GM23338 (cell line): ENCODE measurements at regions not wholly inside any gene's neighbourhood (a gene's known extent, or its start where the extent isn't known, plus 50 kb on each side); places are given as distances from the start of the nearest gene placed in this dataset.

Experiments
- ATAC-seq: fragments of 200-7000 bp; cut with Tn5 transposase; 3 replicates; pipeline ENCODE4 v1.9.1; 2020
- DNase-seq: peaks from one replicate; pipeline ENCODE4 v3.0.0-alpha.2; 2015; ENCODE audit warnings: low spot score
- H2AFZ ChIP-seq: fragments of 200-600 bp; sonication (generic); 2 replicates; pipeline ENCODE4 v1.8.0; 2016; ENCODE audit warnings: antibody characterized with exemption, mild to moderate bottlenecking, moderate library complexity
- H3F3A ChIP-seq: fragments of 200-600 bp; sonication (generic); replicated peaks from 2 replicates; pipeline ENCODE4 v1.8.0; 2017; ENCODE audit warnings: antibody characterized with exemption, mixed run types, low read depth
- H3K27ac ChIP-seq: fragments of 200-600 bp; sonication (generic); 2 replicates; pipeline ENCODE4 v1.6.1; 2016; ENCODE audit warnings: low read depth
- H3K27me3 ChIP-seq: fragments of 200-600 bp; sonication (generic); 2 replicates; pipeline ENCODE4 v1.8.0; 2016; ENCODE audit warnings: mild to moderate bottlenecking, mixed run types, moderate library complexity; ENCODE audit not compliant: insufficient read depth
- H3K36me3 ChIP-seq: fragments of 200-600 bp; sonication (generic); 2 replicates; pipeline ENCODE4 v1.8.0; 2016; ENCODE audit warnings: mild to moderate bottlenecking; ENCODE audit not compliant: insufficient read depth
- H3K4me1 ChIP-seq: fragments of 200-600 bp; sonication (generic); 2 replicates; pipeline ENCODE4 v1.8.0; 2016; ENCODE audit warnings: mild to moderate bottlenecking, moderate library complexity; ENCODE audit not compliant: insufficient read depth
- H3K4me2 ChIP-seq: fragments of 200-600 bp; sonication (generic); 2 replicates; pipeline ENCODE4 v1.7.1; 2017; ENCODE audit warnings: mixed run types
- H3K4me3 ChIP-seq: fragments of 200-600 bp; sonication (generic); 2 replicates; pipeline ENCODE4 v1.6.1; 2016; ENCODE audit warnings: mixed run types
- H3K79me2 ChIP-seq: fragments of 200-600 bp; sonication (generic); replicated peaks from 2 replicates; pipeline ENCODE4 v1.8.0; 2017; ENCODE audit warnings: mild to moderate bottlenecking; ENCODE audit not compliant: insufficient read depth
- H3K9me2 ChIP-seq: fragments of 200-600 bp; sonication (generic); 2 replicates; pipeline ENCODE4 v1.8.0; 2017; ENCODE audit not compliant: insufficient read depth
- H4K20me1 ChIP-seq: fragments of 200-600 bp; sonication (generic); replicated peaks from 2 replicates; pipeline ENCODE4 v1.8.0; 2017; ENCODE audit warnings: mild to moderate bottlenecking; ENCODE audit not compliant: insufficient read depth
- H3K27ac Mint-ChIP-seq: 2 replicates; pipeline ENCODE4 v1.8.0; 2020; ENCODE audit warnings: inconsistent platforms, mild to moderate bottlenecking, moderate library complexity, mixed read lengths
- H3K27me3 Mint-ChIP-seq: 3 replicates; pipeline ENCODE4 v1.8.0; 2022; ENCODE audit warnings: low read depth, mild to moderate bottlenecking, moderate library complexity, mixed read lengths, inconsistent platforms; ENCODE audit not compliant: insufficient read depth, poor library complexity
- H3K36me3 Mint-ChIP-seq: 3 replicates; pipeline ENCODE4 v1.8.0; 2021; ENCODE audit warnings: low read depth, mild to moderate bottlenecking, inconsistent platforms, moderate library complexity, mixed read lengths
- H3K4me1 Mint-ChIP-seq: 3 replicates; pipeline ENCODE4 v1.8.0; 2020; ENCODE audit warnings: mild to moderate bottlenecking, inconsistent platforms, mixed read lengths
- H3K4me3 Mint-ChIP-seq: 3 replicates; pipeline ENCODE4 v1.8.0; 2021; ENCODE audit warnings: moderate library complexity, mild to moderate bottlenecking, inconsistent platforms, mixed read lengths
- H3K9me3 Mint-ChIP-seq: 3 replicates; pipeline ENCODE4 v1.8.0; 2020; ENCODE audit warnings: moderate library complexity, mild to moderate bottlenecking, inconsistent platforms, mixed read lengths
- CREB1 ChIP-seq: fragments of 250-450 bp; sonication (Bioruptor Pico); IDR thresholded peaks from 2 replicates; pipeline ENCODE4 v1.5.0; 2020; ENCODE audit warnings: low read depth, mild to moderate bottlenecking, moderate library complexity
- CTCF ChIP-seq, 2 experiments: fragments of 200-600 bp in 1 of 2; sonication (generic) in 1 of 2; conservative IDR thresholded peaks; 2 replicates each; pipeline versions ENCODE4 v1.5.1 to v1.6.1; 2016 to 2017; ENCODE audit warnings: antibody characterized with exemption in 2 of 2, low read depth in 2 of 2, mild to moderate bottlenecking in 2 of 2, moderate library complexity in 1 of 2
- ETS1 ChIP-seq: IDR thresholded peaks from 2 replicates; pipeline ENCODE4 v1.6.1; 2016; ENCODE audit warnings: antibody characterized with exemption
- EZH2 ChIP-seq: fragments of 200-600 bp; sonication (generic); IDR thresholded peaks from one replicate; pipeline ENCODE4 v1.8.0; 2017; ENCODE audit warnings: antibody characterized with exemption, mild to moderate bottlenecking, low read depth; ENCODE audit not compliant: unreplicated experiment
- EZH2phosphoT487 ChIP-seq: fragments of 200-600 bp; sonication (generic); IDR thresholded peaks from one replicate; pipeline ENCODE4 v1.8.1; 2018; ENCODE audit warnings: antibody characterized with exemption; ENCODE audit not compliant: unreplicated experiment
- JUNB ChIP-seq: IDR thresholded peaks from one replicate; pipeline ENCODE4 v1.6.1; 2016; ENCODE audit warnings: antibody characterized with exemption; ENCODE audit not compliant: unreplicated experiment
- NANOG ChIP-seq: IDR thresholded peaks from 2 replicates; pipeline ENCODE4 v1.6.1; 2016; ENCODE audit warnings: antibody characterized with exemption, borderline replicate concordance
- POLR2AphosphoS5 ChIP-seq: IDR thresholded peaks from 2 replicates; pipeline ENCODE4 v1.6.1; 2016; ENCODE audit warnings: antibody characterized with exemption, low read depth
- STAT1 ChIP-seq: IDR thresholded peaks from one replicate; pipeline ENCODE4 v1.6.1; 2016; ENCODE audit warnings: antibody characterized with exemption; ENCODE audit not compliant: unreplicated experiment
- ZNF114 ChIP-seq: fragments of 250-450 bp; sonication (Bioruptor Pico); IDR thresholded peaks from 2 replicates; pipeline ENCODE4 v1.5.0; 2020; ENCODE audit warnings: mild to moderate bottlenecking, moderate library complexity
- ZNF331 ChIP-seq: fragments of 250-450 bp; sonication (Bioruptor Pico); IDR thresholded peaks from 2 replicates; pipeline ENCODE4 v1.5.0; 2020; ENCODE audit warnings: low read depth, mild to moderate bottlenecking, moderate library complexity
- TF ChIP-seq, protein P1 (sequence below): IDR thresholded peaks from one replicate; pipeline ENCODE4 v1.6.1; 2018; ENCODE audit warnings: antibody characterized with exemption; ENCODE audit not compliant: unreplicated experiment
- TF ChIP-seq, protein P2 (sequence below): fragments of 250-450 bp; sonication (Bioruptor Pico); IDR thresholded peaks from 2 replicates; pipeline ENCODE4 v1.5.0; 2020; ENCODE audit warnings: mild to moderate bottlenecking, moderate library complexity

DNA sequence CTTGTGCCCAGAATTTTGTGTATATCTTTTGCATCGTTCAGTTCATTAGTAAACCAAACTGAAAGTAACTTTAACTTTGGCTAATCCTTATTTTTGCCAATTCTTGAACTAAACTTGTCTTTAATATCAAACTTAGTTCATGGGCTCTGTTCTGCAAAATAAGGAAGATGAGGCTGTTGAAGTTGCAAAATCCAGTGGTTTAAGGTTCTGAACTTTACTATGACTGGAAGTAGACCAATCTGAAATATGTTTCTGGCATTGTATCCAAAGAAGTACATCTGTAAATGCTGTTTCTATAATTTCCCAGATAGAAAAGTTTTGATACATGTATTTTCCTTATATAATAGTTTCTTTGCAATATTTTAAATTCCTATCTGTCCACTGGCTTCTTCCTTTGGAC, 238.1 kb downstream of the CETN3 start:
- Histone ChIP-seq H3K9me2 (no peaks in the 10 kb centered on the region), H2AFZ (no peak overlapping the region), H3K27me3 (no peaks in the 10 kb centered on the region), H4K20me1 (no peaks in the 10 kb centered on the region), H3K27ac (no peak overlapping the region), H3K79me2 (no peaks in the 10 kb centered on the region), H3K4me2 (no peak overlapping the region), H3K36me3 (no peaks in the 10 kb centered on the region), H3K4me1 (no peaks in the 10 kb centered on the region), H3F3A (no peaks in the 10 kb centered on the region), H3K4me3 (no peak overlapping the region)
- H3K4me1 Mint-ChIP-seq: no peaks in the 10 kb centered on the region
- H3K36me3 Mint-ChIP-seq: no peaks in the 10 kb centered on the region; the same call in 2 of the 3 replicates
- peaks cover 5% of the 10 kb centered on the region; the same call in 2 of the 3 replicates for H3K9me3 Mint-ChIP-seq
- TF ChIP-seq NANOG: no peak
- no peak for TF ChIP-seq EZH2phosphoT487
- TF ChIP-seq, protein P1, sequence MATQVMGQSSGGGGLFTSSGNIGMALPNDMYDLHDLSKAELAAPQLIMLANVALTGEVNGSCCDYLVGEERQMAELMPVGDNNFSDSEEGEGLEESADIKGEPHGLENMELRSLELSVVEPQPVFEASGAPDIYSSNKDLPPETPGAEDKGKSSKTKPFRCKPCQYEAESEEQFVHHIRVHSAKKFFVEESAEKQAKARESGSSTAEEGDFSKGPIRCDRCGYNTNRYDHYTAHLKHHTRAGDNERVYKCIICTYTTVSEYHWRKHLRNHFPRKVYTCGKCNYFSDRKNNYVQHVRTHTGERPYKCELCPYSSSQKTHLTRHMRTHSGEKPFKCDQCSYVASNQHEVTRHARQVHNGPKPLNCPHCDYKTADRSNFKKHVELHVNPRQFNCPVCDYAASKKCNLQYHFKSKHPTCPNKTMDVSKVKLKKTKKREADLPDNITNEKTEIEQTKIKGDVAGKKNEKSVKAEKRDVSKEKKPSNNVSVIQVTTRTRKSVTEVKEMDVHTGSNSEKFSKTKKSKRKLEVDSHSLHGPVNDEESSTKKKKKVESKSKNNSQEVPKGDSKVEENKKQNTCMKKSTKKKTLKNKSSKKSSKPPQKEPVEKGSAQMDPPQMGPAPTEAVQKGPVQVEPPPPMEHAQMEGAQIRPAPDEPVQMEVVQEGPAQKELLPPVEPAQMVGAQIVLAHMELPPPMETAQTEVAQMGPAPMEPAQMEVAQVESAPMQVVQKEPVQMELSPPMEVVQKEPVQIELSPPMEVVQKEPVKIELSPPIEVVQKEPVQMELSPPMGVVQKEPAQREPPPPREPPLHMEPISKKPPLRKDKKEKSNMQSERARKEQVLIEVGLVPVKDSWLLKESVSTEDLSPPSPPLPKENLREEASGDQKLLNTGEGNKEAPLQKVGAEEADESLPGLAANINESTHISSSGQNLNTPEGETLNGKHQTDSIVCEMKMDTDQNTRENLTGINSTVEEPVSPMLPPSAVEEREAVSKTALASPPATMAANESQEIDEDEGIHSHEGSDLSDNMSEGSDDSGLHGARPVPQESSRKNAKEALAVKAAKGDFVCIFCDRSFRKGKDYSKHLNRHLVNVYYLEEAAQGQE: no peak
- no peak for TF ChIP-seq POLR2AphosphoS5
- no peak for TF ChIP-seq STAT1
- TF ChIP-seq ETS1: no peak
- no peak for TF ChIP-seq ZNF114 (CRISPR knock-in tag)
- TF ChIP-seq, protein P2, sequence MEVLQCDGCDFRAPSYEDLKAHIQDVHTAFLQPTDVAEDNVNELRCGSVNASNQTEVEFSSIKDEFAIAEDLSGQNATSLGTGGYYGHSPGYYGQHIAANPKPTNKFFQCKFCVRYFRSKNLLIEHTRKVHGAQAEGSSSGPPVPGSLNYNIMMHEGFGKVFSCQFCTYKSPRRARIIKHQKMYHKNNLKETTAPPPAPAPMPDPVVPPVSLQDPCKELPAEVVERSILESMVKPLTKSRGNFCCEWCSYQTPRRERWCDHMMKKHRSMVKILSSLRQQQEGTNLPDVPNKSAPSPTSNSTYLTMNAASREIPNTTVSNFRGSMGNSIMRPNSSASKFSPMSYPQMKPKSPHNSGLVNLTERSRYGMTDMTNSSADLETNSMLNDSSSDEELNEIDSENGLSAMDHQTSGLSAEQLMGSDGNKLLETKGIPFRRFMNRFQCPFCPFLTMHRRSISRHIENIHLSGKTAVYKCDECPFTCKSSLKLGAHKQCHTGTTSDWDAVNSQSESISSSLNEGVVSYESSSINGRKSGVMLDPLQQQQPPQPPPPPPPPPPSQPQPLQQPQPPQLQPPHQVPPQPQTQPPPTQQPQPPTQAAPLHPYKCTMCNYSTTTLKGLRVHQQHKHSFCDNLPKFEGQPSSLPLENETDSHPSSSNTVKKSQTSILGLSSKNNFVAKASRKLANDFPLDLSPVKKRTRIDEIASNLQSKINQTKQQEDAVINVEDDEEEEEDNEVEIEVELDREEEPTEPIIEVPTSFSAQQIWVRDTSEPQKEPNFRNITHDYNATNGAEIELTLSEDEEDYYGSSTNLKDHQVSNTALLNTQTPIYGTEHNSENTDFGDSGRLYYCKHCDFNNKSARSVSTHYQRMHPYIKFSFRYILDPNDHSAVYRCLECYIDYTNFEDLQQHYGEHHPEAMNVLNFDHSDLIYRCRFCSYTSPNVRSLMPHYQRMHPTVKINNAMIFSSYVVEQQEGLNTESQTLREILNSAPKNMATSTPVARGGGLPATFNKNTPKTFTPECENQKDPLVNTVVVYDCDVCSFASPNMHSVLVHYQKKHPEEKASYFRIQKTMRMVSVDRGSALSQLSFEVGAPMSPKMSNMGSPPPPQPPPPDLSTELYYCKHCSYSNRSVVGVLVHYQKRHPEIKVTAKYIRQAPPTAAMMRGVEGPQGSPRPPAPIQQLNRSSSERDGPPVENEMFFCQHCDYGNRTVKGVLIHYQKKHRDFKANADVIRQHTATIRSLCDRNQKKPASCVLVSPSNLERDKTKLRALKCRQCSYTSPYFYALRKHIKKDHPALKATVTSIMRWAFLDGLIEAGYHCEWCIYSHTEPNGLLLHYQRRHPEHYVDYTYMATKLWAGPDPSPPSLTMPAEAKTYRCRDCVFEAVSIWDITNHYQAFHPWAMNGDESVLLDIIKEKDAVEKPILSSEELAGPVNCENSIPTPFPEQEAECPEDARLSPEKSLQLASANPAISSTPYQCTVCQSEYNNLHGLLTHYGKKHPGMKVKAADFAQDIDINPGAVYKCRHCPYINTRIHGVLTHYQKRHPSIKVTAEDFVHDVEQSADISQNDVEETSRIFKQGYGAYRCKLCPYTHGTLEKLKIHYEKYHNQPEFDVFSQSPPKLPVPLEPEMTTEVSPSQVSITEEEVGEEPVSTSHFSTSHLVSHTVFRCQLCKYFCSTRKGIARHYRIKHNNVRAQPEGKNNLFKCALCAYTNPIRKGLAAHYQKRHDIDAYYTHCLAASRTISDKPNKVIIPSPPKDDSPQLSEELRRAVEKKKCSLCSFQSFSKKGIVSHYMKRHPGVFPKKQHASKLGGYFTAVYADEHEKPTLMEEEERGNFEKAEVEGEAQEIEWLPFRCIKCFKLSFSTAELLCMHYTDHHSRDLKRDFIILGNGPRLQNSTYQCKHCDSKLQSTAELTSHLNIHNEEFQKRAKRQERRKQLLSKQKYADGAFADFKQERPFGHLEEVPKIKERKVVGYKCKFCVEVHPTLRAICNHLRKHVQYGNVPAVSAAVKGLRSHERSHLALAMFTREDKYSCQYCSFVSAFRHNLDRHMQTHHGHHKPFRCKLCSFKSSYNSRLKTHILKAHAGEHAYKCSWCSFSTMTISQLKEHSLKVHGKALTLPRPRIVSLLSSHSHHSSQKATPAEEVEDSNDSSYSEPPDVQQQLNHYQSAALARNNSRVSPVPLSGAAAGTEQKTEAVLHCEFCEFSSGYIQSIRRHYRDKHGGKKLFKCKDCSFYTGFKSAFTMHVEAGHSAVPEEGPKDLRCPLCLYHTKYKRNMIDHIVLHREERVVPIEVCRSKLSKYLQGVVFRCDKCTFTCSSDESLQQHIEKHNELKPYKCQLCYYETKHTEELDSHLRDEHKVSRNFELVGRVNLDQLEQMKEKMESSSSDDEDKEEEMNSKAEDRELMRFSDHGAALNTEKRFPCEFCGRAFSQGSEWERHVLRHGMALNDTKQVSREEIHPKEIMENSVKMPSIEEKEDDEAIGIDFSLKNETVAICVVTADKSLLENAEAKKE (CRISPR knock-in tag): no peak
- no peak for TF ChIP-seq JUNB
- TF ChIP-seq CREB1 (CRISPR knock-in tag): no peak
- TF ChIP-seq EZH2: no peak
- TF ChIP-seq ZNF331 (CRISPR knock-in tag): no peak
- no peak for TF ChIP-seq CTCF (conservative IDR thresholded peaks at IDR 0.05; ENCODE audit: low read depth in 2 of 2)
- H3K4me3 Mint-ChIP-seq: no peak overlapping the region
- H3K27me3 Mint-ChIP-seq: no peaks in the 10 kb centered on the region
- no peak for DNase-seq
- no peak for ATAC-seq
- no peak overlapping the region for H3K27ac Mint-ChIP-seq
